Mononuclear cell (primary cell): ENCODE measurements at regions not wholly inside any gene's neighbourhood (a gene's known extent, or its start where the extent isn't known, plus 50 kb on each side); places are given as distances from the start of the nearest gene placed in this dataset.

ENCODE experiments used
- H3K27me3 ChIP-seq: 2 replicates; pipeline ENCODE4 v1.6.0; 2011; ENCODE audit warnings: low read length, control low read depth; ENCODE audit not compliant: insufficient read depth
- H3K4me1 ChIP-seq: 2 replicates; pipeline ENCODE4 v1.5.1; 2011; ENCODE audit warnings: mild to moderate bottlenecking, low read length, control low read depth; ENCODE audit not compliant: insufficient read depth
- H3K4me3 ChIP-seq: 2 replicates; pipeline ENCODE4 v1.5.1; 2011; ENCODE audit warnings: mild to moderate bottlenecking, low read length, moderate library complexity
- H3K9me3 ChIP-seq: 2 replicates; pipeline ENCODE4 v1.5.1; 2011; ENCODE audit warnings: low read depth, mild to moderate bottlenecking, control low read depth, low read length

GRCh38 chr1:14486401-14487201 is 111.9 kb upstream of the KAZN start:
- H3K4me1 ChIP-seq: no peaks in the 10 kb centered on the region
- no peaks in the 10 kb centered on the region for H3K27me3 ChIP-seq
- no peaks in the 10 kb centered on the region for H3K9me3 ChIP-seq

GRCh38 chr1:14487671-14488070 is 110.8 kb upstream of the KAZN start:
- no peaks in the 10 kb centered on the region for H3K27me3 ChIP-seq
- H3K9me3 ChIP-seq: no peaks in the 10 kb centered on the region
- H3K4me3 ChIP-seq: no peak overlapping the region
- no peaks in the 10 kb centered on the region for H3K4me1 ChIP-seq

More at GRCh38 chr1:14486401-14487201, 111.9 kb upstream of the KAZN start:
- H3K4me3 ChIP-seq: no peak overlapping the region

- Histone ChIP-seq H3K27me3 (no peaks in the 10 kb centered on the region), H3K4me3 (no peak overlapping the region), H3K4me1 (no peaks in the 10 kb centered on the region), H3K9me3 (no peaks in the 10 kb centered on the region)
Observed at GRCh38 chr1:14494911-14495310, 103.6 kb upstream of the KAZN start.

- no peaks in the 10 kb centered on the region for H3K9me3 ChIP-seq
- no peak overlapping the region for H3K4me3 ChIP-seq
- no peaks in the 10 kb centered on the region for H3K4me1 ChIP-seq
- H3K27me3 ChIP-seq: no peaks in the 10 kb centered on the region
Observed at GRCh38 chr1:14495381-14495780, 103.1 kb upstream of the KAZN start.

GRCh38 chr1:14495996-14496395 is 102.5 kb upstream of the KAZN start:
- Histone ChIP-seq H3K4me1 (no peaks in the 10 kb centered on the region), H3K27me3 (no peaks in the 10 kb centered on the region), H3K9me3 (no peaks in the 10 kb centered on the region), H3K4me3 (no peak overlapping the region)

GRCh38 chr1:14498839-14499238 is 99.6 kb upstream of the KAZN start:
- Histone ChIP-seq H3K27me3 (no peaks in the 10 kb centered on the region), H3K4me3 (no peak overlapping the region), H3K9me3 (no peaks in the 10 kb centered on the region), H3K4me1 (no peaks in the 10 kb centered on the region)

- H3K9me3 ChIP-seq: no peaks in the 10 kb centered on the region
- H3K27me3 ChIP-seq: no peaks in the 10 kb centered on the region
- H3K4me3 ChIP-seq: no peak overlapping the region
- H3K4me1 ChIP-seq: no peaks in the 10 kb centered on the region
Observed at GRCh38 chr1:14499312-14500040, 99.0 kb upstream of the KAZN start.

GRCh38 chr1:14500041-14500440 is 98.4 kb upstream of the KAZN start:
- Histone ChIP-seq H3K4me3 (no peak overlapping the region), H3K27me3 (no peaks in the 10 kb centered on the region), H3K9me3 (no peaks in the 10 kb centered on the region), H3K4me1 (no peaks in the 10 kb centered on the region)

GRCh38 chr1:14500912-14501311 is 97.6 kb upstream of the KAZN start:
- Histone ChIP-seq H3K27me3 (no peaks in the 10 kb centered on the region), H3K9me3 (no peaks in the 10 kb centered on the region), H3K4me1 (no peaks in the 10 kb centered on the region), H3K4me3 (no peak overlapping the region)

- Histone ChIP-seq H3K4me3 (no peak overlapping the region), H3K9me3 (no peaks in the 10 kb centered on the region), H3K27me3 (no peaks in the 10 kb centered on the region), H3K4me1 (no peaks in the 10 kb centered on the region)
Observed at GRCh38 chr1:14504517-14504916, 94.0 kb upstream of the KAZN start.

- Histone ChIP-seq H3K27me3 (no peaks in the 10 kb centered on the region), H3K9me3 (no peaks in the 10 kb centered on the region), H3K4me3 (no peak overlapping the region), H3K4me1 (no peaks in the 10 kb centered on the region)
Observed at GRCh38 chr1:14506471-14507255, 91.8 kb upstream of the KAZN start.

- Histone ChIP-seq H3K4me3 (no peak overlapping the region), H3K27me3 (no peaks in the 10 kb centered on the region), H3K4me1 (no peaks in the 10 kb centered on the region), H3K9me3 (no peaks in the 10 kb centered on the region)
Observed at GRCh38 chr1:14507262-14507661, 91.2 kb upstream of the KAZN start.

- Histone ChIP-seq H3K27me3 (no peaks in the 10 kb centered on the region), H3K9me3 (no peaks in the 10 kb centered on the region)
Observed at GRCh38 chr1:14508613-14509012, 89.9 kb upstream of the KAZN start.

GRCh38 chr1:14511166-14511680 is 87.3 kb upstream of the KAZN start:
- peaks cover 4% of the 10 kb centered on the region for H3K27me3 ChIP-seq
- no peaks in the 10 kb centered on the region for H3K9me3 ChIP-seq
- H3K4me1 ChIP-seq: no peaks in the 10 kb centered on the region
- no peak overlapping the region for H3K4me3 ChIP-seq

More at GRCh38 chr1:14508613-14509012, 89.9 kb upstream of the KAZN start:
- no peaks in the 10 kb centered on the region for H3K4me1 ChIP-seq
- H3K4me3 ChIP-seq: no peak overlapping the region
